ENCODE measurements at regions not wholly inside any gene's neighbourhood (a gene's known extent, or its start where the extent isn't known, plus 50 kb on each side); places are given as distances from the start of the nearest gene placed in this dataset.

DNA sequence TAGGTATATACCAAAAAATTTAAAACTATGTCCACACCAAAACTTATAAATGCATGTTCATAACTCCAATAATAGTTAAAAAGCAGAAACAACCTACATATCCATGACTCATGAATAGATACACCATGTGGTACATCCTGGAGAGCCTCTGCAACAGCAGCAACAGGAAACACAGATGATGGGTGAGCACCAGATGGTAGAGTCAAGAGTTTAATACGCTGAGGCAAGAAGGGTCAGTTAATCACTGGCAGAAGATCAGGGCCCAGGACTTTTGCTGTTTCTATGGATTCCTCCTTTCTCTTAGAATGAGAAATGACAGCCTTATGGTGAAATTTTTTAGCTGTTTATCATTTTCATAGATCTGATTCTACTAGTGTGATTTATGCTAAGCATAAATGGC is 351.8 kb upstream of the ADAMTSL1 start:
- no peak for TF ChIP-seq SPI1 (IDR thresholded peaks at IDR 0.05; ENCODE audit: low read depth, low read length)
- no peak for TF ChIP-seq POLR2AphosphoS5 (IDR thresholded peaks at IDR 0.05; ENCODE audit: low read depth, low read length)
- no peak for TF ChIP-seq POLR2A (IDR thresholded peaks at IDR 0.05; ENCODE audit: low read depth, low read length)
